PC-9 (cell line): ENCODE measurements at regions not wholly inside any gene's neighbourhood (a gene's known extent, or its start where the extent isn't known, plus 50 kb on each side); places are given as distances from the start of the nearest gene placed in this dataset.

Source experiments
- EZH2 ChIP-seq: fragments of 200-600 bp; sonication (generic); IDR thresholded peaks from 2 replicates; pipeline ENCODE4 v1.8.0; 2017; ENCODE audit warnings: antibody characterized with exemption, low read depth
- TF ChIP-seq, protein P1 (sequence below): fragments of 200-600 bp; sonication (generic); conservative IDR thresholded peaks from 2 replicates; pipeline ENCODE4 v1.6.1; 2017; ENCODE audit warnings: mixed run types, antibody characterized with exemption, mild to moderate bottlenecking, moderate library complexity

DNA sequence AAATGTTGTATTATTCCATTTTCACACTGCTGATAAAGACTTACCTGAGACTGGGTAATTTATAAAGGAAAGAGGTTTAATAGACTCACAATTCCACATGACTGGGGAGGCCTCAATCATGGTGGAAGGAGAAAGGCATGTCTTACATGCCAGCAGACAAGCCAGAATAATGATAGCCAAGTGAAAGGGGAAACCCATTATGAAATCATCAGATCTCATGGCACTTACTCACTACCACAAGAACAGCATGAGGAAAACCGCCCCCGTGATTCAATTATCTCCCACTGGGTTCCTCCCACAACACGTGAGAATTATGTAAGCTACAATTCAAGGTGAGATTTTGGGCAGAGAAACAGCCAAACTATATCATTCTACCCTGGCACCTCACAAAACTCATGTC is 2535.1 kb downstream of the ARAP2 start:
- TF ChIP-seq, protein P1, sequence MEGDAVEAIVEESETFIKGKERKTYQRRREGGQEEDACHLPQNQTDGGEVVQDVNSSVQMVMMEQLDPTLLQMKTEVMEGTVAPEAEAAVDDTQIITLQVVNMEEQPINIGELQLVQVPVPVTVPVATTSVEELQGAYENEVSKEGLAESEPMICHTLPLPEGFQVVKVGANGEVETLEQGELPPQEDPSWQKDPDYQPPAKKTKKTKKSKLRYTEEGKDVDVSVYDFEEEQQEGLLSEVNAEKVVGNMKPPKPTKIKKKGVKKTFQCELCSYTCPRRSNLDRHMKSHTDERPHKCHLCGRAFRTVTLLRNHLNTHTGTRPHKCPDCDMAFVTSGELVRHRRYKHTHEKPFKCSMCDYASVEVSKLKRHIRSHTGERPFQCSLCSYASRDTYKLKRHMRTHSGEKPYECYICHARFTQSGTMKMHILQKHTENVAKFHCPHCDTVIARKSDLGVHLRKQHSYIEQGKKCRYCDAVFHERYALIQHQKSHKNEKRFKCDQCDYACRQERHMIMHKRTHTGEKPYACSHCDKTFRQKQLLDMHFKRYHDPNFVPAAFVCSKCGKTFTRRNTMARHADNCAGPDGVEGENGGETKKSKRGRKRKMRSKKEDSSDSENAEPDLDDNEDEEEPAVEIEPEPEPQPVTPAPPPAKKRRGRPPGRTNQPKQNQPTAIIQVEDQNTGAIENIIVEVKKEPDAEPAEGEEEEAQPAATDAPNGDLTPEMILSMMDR: no peak
- TF ChIP-seq EZH2: no peak
